ENCODE measurements at regions not wholly inside any gene's neighbourhood (a gene's known extent, or its start where the extent isn't known, plus 50 kb on each side); places are given as distances from the start of the nearest gene placed in this dataset.

DNA sequence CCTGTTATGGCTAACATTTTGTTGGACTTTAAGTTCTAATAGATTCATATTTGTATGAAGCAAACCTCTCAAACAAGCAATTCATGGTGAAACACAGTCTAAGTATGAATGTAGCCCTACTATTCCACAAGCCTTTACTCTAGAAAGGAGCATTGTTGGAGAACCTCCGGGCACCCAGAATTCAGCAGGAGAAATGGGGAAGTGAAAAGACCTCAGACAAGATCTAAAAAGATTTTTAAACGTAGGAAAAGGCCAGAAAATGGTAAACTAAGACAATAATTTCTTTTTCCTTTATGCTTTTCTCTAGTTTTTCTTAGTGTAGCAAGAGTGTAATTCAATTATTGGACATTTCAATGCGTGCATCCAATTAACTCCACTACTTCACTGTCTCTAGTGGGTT is 426.4 kb downstream of the INSC start:
- DNase-seq (ENCODE audit: low spot score) (no peak), ATAC-seq (no peak)
- no peaks in the 10 kb centered on the region for H3K9me3 Mint-ChIP-seq
- no peaks in the 10 kb centered on the region for H3K36me3 Mint-ChIP-seq (ENCODE audit: low read depth)
- H3K27ac ChIP-seq (ENCODE audit: low read depth): no peak overlapping the region
- no peaks in the 10 kb centered on the region for H3F3A ChIP-seq (replicated peaks; ENCODE audit: low read depth)
- H3K4me1 Mint-ChIP-seq: peaks cover 21% of the 10 kb centered on the region
- H3K27me3 ChIP-seq (ENCODE audit: insufficient read depth): no peaks in the 10 kb centered on the region
- H3K4me2 ChIP-seq: no peak overlapping the region
- H4K20me1 ChIP-seq (replicated peaks; ENCODE audit: insufficient read depth): no peaks in the 10 kb centered on the region
- H2AFZ ChIP-seq: no peak overlapping the region
- H3K79me2 ChIP-seq (replicated peaks; ENCODE audit: insufficient read depth): no peaks in the 10 kb centered on the region
- 0 out of 2 replicates have a peak, but pooled peaks cover 6% of the 10 kb centered on the region for H3K4me1 ChIP-seq (ENCODE audit: insufficient read depth)
- H3K36me3 ChIP-seq (ENCODE audit: insufficient read depth): no peaks in the 10 kb centered on the region
- TF ChIP-seq EZH2phosphoT487 (IDR thresholded peaks at IDR 0.05; ENCODE audit: unreplicated experiment) (no peak), CREB1 (CRISPR knock-in tag; IDR thresholded peaks at IDR 0.05; ENCODE audit: low read depth) (no peak), EZH2 (IDR thresholded peaks at IDR 0.05; ENCODE audit: low read depth, unreplicated experiment) (no peak), JUNB (IDR thresholded peaks at IDR 0.05; ENCODE audit: unreplicated experiment) (no peak), ZNF114 (CRISPR knock-in tag; IDR thresholded peaks at IDR 0.05) (no peak), POLR2AphosphoS5 (IDR thresholded peaks at IDR 0.05; ENCODE audit: low read depth) (no peak), NANOG (IDR thresholded peaks at IDR 0.05; ENCODE audit: borderline replicate concordance) (no peak), STAT1 (IDR thresholded peaks at IDR 0.05; ENCODE audit: unreplicated experiment) (no peak), ZNF331 (CRISPR knock-in tag; IDR thresholded peaks at IDR 0.05; ENCODE audit: low read depth) (no peak)
- TF ChIP-seq, protein P1, sequence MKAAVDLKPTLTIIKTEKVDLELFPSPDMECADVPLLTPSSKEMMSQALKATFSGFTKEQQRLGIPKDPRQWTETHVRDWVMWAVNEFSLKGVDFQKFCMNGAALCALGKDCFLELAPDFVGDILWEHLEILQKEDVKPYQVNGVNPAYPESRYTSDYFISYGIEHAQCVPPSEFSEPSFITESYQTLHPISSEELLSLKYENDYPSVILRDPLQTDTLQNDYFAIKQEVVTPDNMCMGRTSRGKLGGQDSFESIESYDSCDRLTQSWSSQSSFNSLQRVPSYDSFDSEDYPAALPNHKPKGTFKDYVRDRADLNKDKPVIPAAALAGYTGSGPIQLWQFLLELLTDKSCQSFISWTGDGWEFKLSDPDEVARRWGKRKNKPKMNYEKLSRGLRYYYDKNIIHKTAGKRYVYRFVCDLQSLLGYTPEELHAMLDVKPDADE (IDR thresholded peaks at IDR 0.05): no peak
- TF ChIP-seq, protein P2, sequence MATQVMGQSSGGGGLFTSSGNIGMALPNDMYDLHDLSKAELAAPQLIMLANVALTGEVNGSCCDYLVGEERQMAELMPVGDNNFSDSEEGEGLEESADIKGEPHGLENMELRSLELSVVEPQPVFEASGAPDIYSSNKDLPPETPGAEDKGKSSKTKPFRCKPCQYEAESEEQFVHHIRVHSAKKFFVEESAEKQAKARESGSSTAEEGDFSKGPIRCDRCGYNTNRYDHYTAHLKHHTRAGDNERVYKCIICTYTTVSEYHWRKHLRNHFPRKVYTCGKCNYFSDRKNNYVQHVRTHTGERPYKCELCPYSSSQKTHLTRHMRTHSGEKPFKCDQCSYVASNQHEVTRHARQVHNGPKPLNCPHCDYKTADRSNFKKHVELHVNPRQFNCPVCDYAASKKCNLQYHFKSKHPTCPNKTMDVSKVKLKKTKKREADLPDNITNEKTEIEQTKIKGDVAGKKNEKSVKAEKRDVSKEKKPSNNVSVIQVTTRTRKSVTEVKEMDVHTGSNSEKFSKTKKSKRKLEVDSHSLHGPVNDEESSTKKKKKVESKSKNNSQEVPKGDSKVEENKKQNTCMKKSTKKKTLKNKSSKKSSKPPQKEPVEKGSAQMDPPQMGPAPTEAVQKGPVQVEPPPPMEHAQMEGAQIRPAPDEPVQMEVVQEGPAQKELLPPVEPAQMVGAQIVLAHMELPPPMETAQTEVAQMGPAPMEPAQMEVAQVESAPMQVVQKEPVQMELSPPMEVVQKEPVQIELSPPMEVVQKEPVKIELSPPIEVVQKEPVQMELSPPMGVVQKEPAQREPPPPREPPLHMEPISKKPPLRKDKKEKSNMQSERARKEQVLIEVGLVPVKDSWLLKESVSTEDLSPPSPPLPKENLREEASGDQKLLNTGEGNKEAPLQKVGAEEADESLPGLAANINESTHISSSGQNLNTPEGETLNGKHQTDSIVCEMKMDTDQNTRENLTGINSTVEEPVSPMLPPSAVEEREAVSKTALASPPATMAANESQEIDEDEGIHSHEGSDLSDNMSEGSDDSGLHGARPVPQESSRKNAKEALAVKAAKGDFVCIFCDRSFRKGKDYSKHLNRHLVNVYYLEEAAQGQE (IDR thresholded peaks at IDR 0.05; ENCODE audit: unreplicated experiment): no peak
- TF ChIP-seq, protein P3, sequence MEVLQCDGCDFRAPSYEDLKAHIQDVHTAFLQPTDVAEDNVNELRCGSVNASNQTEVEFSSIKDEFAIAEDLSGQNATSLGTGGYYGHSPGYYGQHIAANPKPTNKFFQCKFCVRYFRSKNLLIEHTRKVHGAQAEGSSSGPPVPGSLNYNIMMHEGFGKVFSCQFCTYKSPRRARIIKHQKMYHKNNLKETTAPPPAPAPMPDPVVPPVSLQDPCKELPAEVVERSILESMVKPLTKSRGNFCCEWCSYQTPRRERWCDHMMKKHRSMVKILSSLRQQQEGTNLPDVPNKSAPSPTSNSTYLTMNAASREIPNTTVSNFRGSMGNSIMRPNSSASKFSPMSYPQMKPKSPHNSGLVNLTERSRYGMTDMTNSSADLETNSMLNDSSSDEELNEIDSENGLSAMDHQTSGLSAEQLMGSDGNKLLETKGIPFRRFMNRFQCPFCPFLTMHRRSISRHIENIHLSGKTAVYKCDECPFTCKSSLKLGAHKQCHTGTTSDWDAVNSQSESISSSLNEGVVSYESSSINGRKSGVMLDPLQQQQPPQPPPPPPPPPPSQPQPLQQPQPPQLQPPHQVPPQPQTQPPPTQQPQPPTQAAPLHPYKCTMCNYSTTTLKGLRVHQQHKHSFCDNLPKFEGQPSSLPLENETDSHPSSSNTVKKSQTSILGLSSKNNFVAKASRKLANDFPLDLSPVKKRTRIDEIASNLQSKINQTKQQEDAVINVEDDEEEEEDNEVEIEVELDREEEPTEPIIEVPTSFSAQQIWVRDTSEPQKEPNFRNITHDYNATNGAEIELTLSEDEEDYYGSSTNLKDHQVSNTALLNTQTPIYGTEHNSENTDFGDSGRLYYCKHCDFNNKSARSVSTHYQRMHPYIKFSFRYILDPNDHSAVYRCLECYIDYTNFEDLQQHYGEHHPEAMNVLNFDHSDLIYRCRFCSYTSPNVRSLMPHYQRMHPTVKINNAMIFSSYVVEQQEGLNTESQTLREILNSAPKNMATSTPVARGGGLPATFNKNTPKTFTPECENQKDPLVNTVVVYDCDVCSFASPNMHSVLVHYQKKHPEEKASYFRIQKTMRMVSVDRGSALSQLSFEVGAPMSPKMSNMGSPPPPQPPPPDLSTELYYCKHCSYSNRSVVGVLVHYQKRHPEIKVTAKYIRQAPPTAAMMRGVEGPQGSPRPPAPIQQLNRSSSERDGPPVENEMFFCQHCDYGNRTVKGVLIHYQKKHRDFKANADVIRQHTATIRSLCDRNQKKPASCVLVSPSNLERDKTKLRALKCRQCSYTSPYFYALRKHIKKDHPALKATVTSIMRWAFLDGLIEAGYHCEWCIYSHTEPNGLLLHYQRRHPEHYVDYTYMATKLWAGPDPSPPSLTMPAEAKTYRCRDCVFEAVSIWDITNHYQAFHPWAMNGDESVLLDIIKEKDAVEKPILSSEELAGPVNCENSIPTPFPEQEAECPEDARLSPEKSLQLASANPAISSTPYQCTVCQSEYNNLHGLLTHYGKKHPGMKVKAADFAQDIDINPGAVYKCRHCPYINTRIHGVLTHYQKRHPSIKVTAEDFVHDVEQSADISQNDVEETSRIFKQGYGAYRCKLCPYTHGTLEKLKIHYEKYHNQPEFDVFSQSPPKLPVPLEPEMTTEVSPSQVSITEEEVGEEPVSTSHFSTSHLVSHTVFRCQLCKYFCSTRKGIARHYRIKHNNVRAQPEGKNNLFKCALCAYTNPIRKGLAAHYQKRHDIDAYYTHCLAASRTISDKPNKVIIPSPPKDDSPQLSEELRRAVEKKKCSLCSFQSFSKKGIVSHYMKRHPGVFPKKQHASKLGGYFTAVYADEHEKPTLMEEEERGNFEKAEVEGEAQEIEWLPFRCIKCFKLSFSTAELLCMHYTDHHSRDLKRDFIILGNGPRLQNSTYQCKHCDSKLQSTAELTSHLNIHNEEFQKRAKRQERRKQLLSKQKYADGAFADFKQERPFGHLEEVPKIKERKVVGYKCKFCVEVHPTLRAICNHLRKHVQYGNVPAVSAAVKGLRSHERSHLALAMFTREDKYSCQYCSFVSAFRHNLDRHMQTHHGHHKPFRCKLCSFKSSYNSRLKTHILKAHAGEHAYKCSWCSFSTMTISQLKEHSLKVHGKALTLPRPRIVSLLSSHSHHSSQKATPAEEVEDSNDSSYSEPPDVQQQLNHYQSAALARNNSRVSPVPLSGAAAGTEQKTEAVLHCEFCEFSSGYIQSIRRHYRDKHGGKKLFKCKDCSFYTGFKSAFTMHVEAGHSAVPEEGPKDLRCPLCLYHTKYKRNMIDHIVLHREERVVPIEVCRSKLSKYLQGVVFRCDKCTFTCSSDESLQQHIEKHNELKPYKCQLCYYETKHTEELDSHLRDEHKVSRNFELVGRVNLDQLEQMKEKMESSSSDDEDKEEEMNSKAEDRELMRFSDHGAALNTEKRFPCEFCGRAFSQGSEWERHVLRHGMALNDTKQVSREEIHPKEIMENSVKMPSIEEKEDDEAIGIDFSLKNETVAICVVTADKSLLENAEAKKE (CRISPR knock-in tag; IDR thresholded peaks at IDR 0.05): no peak
- TF ChIP-seq, protein P4, sequence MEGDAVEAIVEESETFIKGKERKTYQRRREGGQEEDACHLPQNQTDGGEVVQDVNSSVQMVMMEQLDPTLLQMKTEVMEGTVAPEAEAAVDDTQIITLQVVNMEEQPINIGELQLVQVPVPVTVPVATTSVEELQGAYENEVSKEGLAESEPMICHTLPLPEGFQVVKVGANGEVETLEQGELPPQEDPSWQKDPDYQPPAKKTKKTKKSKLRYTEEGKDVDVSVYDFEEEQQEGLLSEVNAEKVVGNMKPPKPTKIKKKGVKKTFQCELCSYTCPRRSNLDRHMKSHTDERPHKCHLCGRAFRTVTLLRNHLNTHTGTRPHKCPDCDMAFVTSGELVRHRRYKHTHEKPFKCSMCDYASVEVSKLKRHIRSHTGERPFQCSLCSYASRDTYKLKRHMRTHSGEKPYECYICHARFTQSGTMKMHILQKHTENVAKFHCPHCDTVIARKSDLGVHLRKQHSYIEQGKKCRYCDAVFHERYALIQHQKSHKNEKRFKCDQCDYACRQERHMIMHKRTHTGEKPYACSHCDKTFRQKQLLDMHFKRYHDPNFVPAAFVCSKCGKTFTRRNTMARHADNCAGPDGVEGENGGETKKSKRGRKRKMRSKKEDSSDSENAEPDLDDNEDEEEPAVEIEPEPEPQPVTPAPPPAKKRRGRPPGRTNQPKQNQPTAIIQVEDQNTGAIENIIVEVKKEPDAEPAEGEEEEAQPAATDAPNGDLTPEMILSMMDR (conservative IDR thresholded peaks at IDR 0.05; ENCODE audit: low read depth in 2 of 2): no peak
- H3K9me2 ChIP-seq (ENCODE audit: insufficient read depth): no peaks in the 10 kb centered on the region; the same call in 1 of the 2 replicates
- no peak overlapping the region for H3K4me3 ChIP-seq
- H3K4me3 Mint-ChIP-seq: no peak overlapping the region
- H3K27me3 Mint-ChIP-seq (ENCODE audit: insufficient read depth, low read depth, poor library complexity): peaks cover 6% of the 10 kb centered on the region
- H3K27ac Mint-ChIP-seq: no peak overlapping the region
